Transverse colon (tissue), 4 donors: ENCODE measurements at regions not wholly inside any gene's neighbourhood (a gene's known extent, or its start where the extent isn't known, plus 50 kb on each side); places are given as distances from the start of the nearest gene placed in this dataset.

ENCODE experiments used
- POLR2A ChIP-seq: fragments of 450-650 bp; IDR thresholded peaks from one replicate; pipeline ENCODE4 v1.6.1; 2016; ENCODE audit warnings: antibody characterized with exemption, mild to moderate bottlenecking, moderate library complexity
- POLR2AphosphoS5 ChIP-seq, 3 donors: sonication (generic); formaldehyde crosslinking; IDR thresholded peaks; one replicate each; pipeline ENCODE4 v1.6.1; 2016; ENCODE audit warnings: antibody characterized with exemption in 3 of 3
- TF ChIP-seq, protein P1 (sequence below), 5 experiments: fragments of 200-600 bp in 3 of 5; fragments of 450-650 bp in 2 of 5; sonication (generic) in 3 of 5; IDR thresholded peaks; 1 replicate in 2 of 5; 2 replicates in 3 of 5; pipeline ENCODE4 v1.5.1; 2016 to 2017; ENCODE audit warnings: antibody characterized with exemption in 5 of 5, inconsistent platforms in 3 of 5, mild to moderate bottlenecking in 2 of 5, moderate library complexity in 1 of 5

DNA sequence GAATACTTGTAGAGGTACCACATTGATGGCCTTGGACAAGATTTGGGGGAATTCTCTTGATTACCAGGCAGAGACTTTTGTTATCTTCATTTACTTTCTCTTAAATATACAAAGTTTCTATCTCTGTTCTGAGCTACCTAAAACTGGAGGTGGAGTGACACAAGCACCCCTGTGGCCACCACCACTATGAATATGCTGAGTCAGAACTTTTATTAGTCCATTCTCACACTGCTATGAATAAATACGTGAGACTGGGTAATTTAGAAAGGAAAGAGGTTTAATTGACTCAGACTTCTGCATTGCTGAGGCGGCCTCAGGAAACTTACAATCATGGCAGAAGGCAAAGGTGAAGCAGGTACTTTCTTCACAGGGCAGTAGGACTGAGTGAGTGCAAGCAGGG is 67.1 kb downstream of the RTL3 start:
- TF ChIP-seq, protein P1, sequence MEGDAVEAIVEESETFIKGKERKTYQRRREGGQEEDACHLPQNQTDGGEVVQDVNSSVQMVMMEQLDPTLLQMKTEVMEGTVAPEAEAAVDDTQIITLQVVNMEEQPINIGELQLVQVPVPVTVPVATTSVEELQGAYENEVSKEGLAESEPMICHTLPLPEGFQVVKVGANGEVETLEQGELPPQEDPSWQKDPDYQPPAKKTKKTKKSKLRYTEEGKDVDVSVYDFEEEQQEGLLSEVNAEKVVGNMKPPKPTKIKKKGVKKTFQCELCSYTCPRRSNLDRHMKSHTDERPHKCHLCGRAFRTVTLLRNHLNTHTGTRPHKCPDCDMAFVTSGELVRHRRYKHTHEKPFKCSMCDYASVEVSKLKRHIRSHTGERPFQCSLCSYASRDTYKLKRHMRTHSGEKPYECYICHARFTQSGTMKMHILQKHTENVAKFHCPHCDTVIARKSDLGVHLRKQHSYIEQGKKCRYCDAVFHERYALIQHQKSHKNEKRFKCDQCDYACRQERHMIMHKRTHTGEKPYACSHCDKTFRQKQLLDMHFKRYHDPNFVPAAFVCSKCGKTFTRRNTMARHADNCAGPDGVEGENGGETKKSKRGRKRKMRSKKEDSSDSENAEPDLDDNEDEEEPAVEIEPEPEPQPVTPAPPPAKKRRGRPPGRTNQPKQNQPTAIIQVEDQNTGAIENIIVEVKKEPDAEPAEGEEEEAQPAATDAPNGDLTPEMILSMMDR (IDR thresholded peaks at IDR 0.05) = no peak
- no peak for TF ChIP-seq POLR2A
- no peak for TF ChIP-seq POLR2AphosphoS5 (IDR thresholded peaks at IDR 0.05)
